A549 (cell line): ENCODE measurements at regions not wholly inside any gene's neighbourhood (a gene's known extent, or its start where the extent isn't known, plus 50 kb on each side); places are given as distances from the start of the nearest gene placed in this dataset.

Experiments
- ATAC-seq, 2 experiments: fragments of 200-7000 bp in 1 of 2; fragments of >200 bp in 1 of 2; cut with Nextera tagmentation in 1 of 2; cut with Tn5 transposase in 1 of 2; 3 replicates each; pipeline versions ENCODE4 v1.8.0 to v1.9.1; 2018 to 2020; ENCODE audit warnings: mild to moderate bottlenecking in 1 of 2, moderate library complexity in 1 of 2
- CTCF ChIA-PET: fragments of 300-600 bp; sonication (Branson Sonifier 250); formaldehyde crosslinking; extraction: SDS; loops from one replicate; lab custom pipeline; 2021; ENCODE audit warnings: antibody characterized with exemption, inconsistent platforms; lab: Yijun Ruan, JAX
- POLR2A ChIA-PET: fragments of 350-600 bp; formaldehyde crosslinking; extraction: SDS; loops from one replicate; lab custom pipeline; 2021; ENCODE audit warnings: antibody characterized with exemption, inconsistent platforms; lab: Yijun Ruan, JAX
- DNase-seq, 2 experiments: peaks; one replicate each; pipeline versions ENCODE4 v3.0.0 to v3.0.0-alpha.2; 2011 to 2016; ENCODE audit warnings: low read depth in 1 of 2, low spot score in 1 of 2
- FAIRE-seq: peaks from 2 replicates; lab custom pipeline; 2011; peaks lifted over from hg19 to GRCh38; lab: Jason Lieb, UNC
- H3K27ac ChIP-seq, 2 experiments: fragments of >200 bp; sonication (Bioruptor Twin); formaldehyde crosslinking; 3 replicates each; pipeline ENCODE4 v1.5.1; 2016 to 2017
- H3K4me1 ChIP-seq: fragments of >200 bp; sonication (Bioruptor Twin); formaldehyde crosslinking; 3 replicates; pipeline ENCODE4 v1.6.1; 2016
- H3K4me2 ChIP-seq: fragments of >200 bp; sonication (Bioruptor Twin); formaldehyde crosslinking; 3 replicates; pipeline ENCODE4 v1.6.1; 2016
- H3K4me3 ChIP-seq: fragments of >200 bp; sonication (Bioruptor Twin); formaldehyde crosslinking; 3 replicates; pipeline ENCODE4 v1.5.1; 2016
- H3K9me3 ChIP-seq: fragments of >200 bp; sonication (Bioruptor Twin); formaldehyde crosslinking; 3 replicates; pipeline ENCODE4 v1.6.1; 2016
- BHLHE40 ChIP-seq: IDR thresholded peaks from 2 replicates; pipeline ENCODE4 v1.6.1; 2012; ENCODE audit warnings: low read depth, low read length, inconsistent platforms
- CEBPB ChIP-seq, 2 experiments: fragments of >200 bp in 1 of 2; sonication (Bioruptor Twin) in 1 of 2; formaldehyde crosslinking in 1 of 2; IDR thresholded peaks; 2 replicates each; pipeline ENCODE4 v1.6.1; 2012 to 2016
- FOSB ChIP-seq: fragments of 250-450 bp; sonication (Bioruptor Pico); IDR thresholded peaks from 2 replicates; pipeline ENCODE4 v1.5.0; 2020; ENCODE audit warnings: mild to moderate bottlenecking, moderate library complexity
- GATA3 ChIP-seq: IDR thresholded peaks from 2 replicates; pipeline ENCODE4 v1.6.1; 2012; ENCODE audit warnings: borderline replicate concordance
- JUN ChIP-seq, 2 experiments: fragments of >200 bp; sonication (Bioruptor Twin); formaldehyde crosslinking; IDR thresholded peaks; 2 replicates in 1 of 2; 3 replicates in 1 of 2; pipeline ENCODE4 v1.6.1; 2016 to 2017
- KDM5A ChIP-seq: fragments of 200-600 bp; sonication (generic); IDR thresholded peaks from 2 replicates; pipeline ENCODE4 v1.6.1; 2016; ENCODE audit warnings: antibody characterized with exemption, mild to moderate bottlenecking
- MAFK ChIP-seq: fragments of 450-650 bp; IDR thresholded peaks from 2 replicates; pipeline ENCODE4 v1.6.1; 2014; ENCODE audit not compliant: partially characterized antibody
- MAZ ChIP-seq: fragments of 150-350 bp; IDR thresholded peaks from 2 replicates; pipeline ENCODE4 v1.6.1; 2014; ENCODE audit warnings: antibody characterized with exemption, low read depth, low read length, borderline replicate concordance
- NR3C1 ChIP-seq: fragments of >200 bp; sonication (Bioruptor Twin); formaldehyde crosslinking; IDR thresholded peaks from 3 replicates; pipeline ENCODE4 v1.6.1; 2017
- POLR2A ChIP-seq: IDR thresholded peaks from 2 replicates; pipeline ENCODE4 v1.6.1; 2012; ENCODE audit warnings: mild to moderate bottlenecking, low read length
- RAD21 ChIP-seq, 2 experiments: fragments of >200 bp in 1 of 2; sonication (Bioruptor Twin) in 1 of 2; formaldehyde crosslinking in 1 of 2; IDR thresholded peaks in 1 of 2; conservative IDR thresholded peaks in 1 of 2; 2 replicates in 1 of 2; 3 replicates in 1 of 2; pipeline ENCODE4 v1.6.1; 2012 to 2018; ENCODE audit warnings: inconsistent platforms in 1 of 2
- RFX5 ChIP-seq: fragments of 450-650 bp; IDR thresholded peaks from 2 replicates; pipeline ENCODE4 v1.7.1; 2014; ENCODE audit warnings: antibody characterized with exemption, mild to moderate bottlenecking, moderate library complexity
- SREBF2 ChIP-seq: fragments of 450-650 bp; IDR thresholded peaks from 2 replicates; pipeline ENCODE4 v1.6.1; 2014; ENCODE audit warnings: mild to moderate bottlenecking, moderate library complexity
- TP53 ChIP-seq: fragments of 250-450 bp; sonication (Bioruptor Pico); IDR thresholded peaks from 2 replicates; pipeline ENCODE4 v1.5.0; 2021; ENCODE audit warnings: mild to moderate bottlenecking, moderate library complexity
- ZNF302 ChIP-seq: fragments of 250-450 bp; sonication (Bioruptor Pico); IDR thresholded peaks from 2 replicates; pipeline ENCODE4 v1.9.0; 2021; ENCODE audit warnings: inconsistent platforms, mild to moderate bottlenecking, moderate library complexity
- WGBS: methylation state at CpG from one replicate; pipeline ENCODE4 v1.1.6; 2017; ENCODE audit errors: missing lambda C conversion rate; 5-methylcytosine and 5-hydroxymethylcytosine counted together
- TF ChIP-seq, protein P1 (sequence below): fragments of >200 bp; sonication (Bioruptor Twin); formaldehyde crosslinking; IDR thresholded peaks from 3 replicates; pipeline ENCODE4 v1.5.1; 2016
- TF ChIP-seq, protein P2 (sequence below): fragments of >200 bp; sonication (Bioruptor Twin); formaldehyde crosslinking; IDR thresholded peaks from 3 replicates; pipeline ENCODE4 v1.6.1; 2016
- TF ChIP-seq, protein P3 (sequence below): fragments of 250-450 bp; sonication (Bioruptor Pico); IDR thresholded peaks from 2 replicates; pipeline ENCODE4 v1.5.0; 2021; ENCODE audit warnings: mild to moderate bottlenecking, moderate library complexity, borderline replicate concordance
- TF ChIP-seq, protein P4 (sequence below): IDR thresholded peaks from 2 replicates; pipeline ENCODE4 v1.6.1; 2012

DNA sequence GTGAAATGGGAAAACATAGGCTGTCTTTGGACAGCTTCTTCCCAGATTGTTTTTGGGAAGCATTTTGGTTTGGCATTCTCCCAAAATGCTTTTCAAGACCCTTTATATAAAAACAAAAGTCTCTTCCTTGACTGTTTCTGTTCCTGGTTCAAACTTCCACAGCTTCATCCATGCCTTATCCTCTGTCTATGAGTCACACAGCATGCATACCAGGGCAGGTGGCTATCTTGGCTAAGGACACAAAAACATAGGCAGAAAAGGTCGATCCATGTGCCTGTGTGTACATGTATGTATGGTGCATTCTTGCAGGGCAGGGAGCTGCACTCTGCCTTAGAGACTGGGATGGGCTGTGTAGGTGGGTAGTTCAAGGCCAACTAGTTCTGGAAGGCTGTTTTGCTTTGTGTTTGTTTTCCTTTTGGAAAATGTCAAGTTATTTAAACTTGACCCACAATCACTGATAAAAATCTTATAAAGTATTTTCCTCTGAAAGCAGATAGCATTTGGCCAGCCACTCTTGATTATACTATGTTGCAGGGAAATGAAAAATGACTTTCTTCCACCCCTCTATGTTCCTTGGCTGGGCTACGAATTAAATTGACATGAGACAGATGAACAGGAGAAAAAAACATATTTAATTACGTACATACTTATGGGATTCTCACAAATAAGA lies 437.0 kb downstream of the SIPA1L2 start:
- H3K4me2 ChIP-seq, result no peak overlapping the region
- TF ChIP-seq RAD21 (conservative IDR thresholded peaks at IDR 0.05 in 1 of 2, IDR thresholded peaks at IDR 0.05 in 1 of 2) (no peak), RFX5 (no peak), KDM5A (no peak), MAZ (no peak), JUN (IDR thresholded peaks at IDR 0.05) (no peak), POLR2A (no peak), ZNF302 (no peak), MAFK (no peak), BHLHE40 (no peak), FOSB (CRISPR knock-in tag) (no peak)
- TF ChIP-seq, protein P1, sequence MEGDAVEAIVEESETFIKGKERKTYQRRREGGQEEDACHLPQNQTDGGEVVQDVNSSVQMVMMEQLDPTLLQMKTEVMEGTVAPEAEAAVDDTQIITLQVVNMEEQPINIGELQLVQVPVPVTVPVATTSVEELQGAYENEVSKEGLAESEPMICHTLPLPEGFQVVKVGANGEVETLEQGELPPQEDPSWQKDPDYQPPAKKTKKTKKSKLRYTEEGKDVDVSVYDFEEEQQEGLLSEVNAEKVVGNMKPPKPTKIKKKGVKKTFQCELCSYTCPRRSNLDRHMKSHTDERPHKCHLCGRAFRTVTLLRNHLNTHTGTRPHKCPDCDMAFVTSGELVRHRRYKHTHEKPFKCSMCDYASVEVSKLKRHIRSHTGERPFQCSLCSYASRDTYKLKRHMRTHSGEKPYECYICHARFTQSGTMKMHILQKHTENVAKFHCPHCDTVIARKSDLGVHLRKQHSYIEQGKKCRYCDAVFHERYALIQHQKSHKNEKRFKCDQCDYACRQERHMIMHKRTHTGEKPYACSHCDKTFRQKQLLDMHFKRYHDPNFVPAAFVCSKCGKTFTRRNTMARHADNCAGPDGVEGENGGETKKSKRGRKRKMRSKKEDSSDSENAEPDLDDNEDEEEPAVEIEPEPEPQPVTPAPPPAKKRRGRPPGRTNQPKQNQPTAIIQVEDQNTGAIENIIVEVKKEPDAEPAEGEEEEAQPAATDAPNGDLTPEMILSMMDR, result no peak
- DNase-seq, result no peak
- ChIA-PET POLR2A (no interaction called here), CTCF (interaction anchor here (1.2 kb wide), 1 partner anchor 12 kb away, joined by 4 read pairs; no protein-coding TSS in a partner anchor)
- H3K27ac ChIP-seq, result no peak overlapping the region
- H3K4me1 ChIP-seq, result peaks cover 6% of the 10 kb centered on the region; the same call in 2 of the 3 replicates
- ATAC-seq, result 0 out of 6 replicates have a peak, but pooled peaks of 1 of the 2 experiments have one; percentile 43
- no peak for FAIRE-seq
- 29% methylated on average over 3 of the region's 3 CpGs for WGBS
- H3K9me3 ChIP-seq, result no peaks in the 10 kb centered on the region
- H3K4me3 ChIP-seq, result no peak overlapping the region

DNA sequence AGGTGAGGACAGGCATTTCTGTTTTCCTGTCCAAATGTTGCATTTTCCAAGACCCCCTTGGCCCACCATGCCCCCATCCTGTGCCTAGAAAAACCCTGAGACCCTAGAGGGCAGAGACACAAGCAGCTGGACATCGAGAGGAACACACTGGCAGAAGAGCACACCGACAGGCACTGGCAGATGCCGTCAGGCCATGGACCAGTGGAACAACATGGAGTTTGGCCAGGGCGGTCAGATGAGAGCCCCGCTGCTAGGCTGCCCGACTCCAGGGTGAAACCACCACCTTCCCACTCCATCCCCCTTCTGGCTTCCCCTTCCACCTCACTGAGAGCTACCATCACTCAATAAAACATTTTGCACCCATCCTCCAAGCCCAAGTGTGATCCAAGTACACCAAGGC lies 438.4 kb downstream of the SIPA1L2 start:
- no peak overlapping the region for H3K27ac ChIP-seq
- 62% methylated on average over 6 of the region's 6 CpGs for WGBS
- TF ChIP-seq SREBF2 (no peak), GATA3 (no peak), CEBPB (IDR thresholded peaks at IDR 0.05) (no peak), NR3C1 (no peak), TP53 (no peak)
- TF ChIP-seq, protein P2, sequence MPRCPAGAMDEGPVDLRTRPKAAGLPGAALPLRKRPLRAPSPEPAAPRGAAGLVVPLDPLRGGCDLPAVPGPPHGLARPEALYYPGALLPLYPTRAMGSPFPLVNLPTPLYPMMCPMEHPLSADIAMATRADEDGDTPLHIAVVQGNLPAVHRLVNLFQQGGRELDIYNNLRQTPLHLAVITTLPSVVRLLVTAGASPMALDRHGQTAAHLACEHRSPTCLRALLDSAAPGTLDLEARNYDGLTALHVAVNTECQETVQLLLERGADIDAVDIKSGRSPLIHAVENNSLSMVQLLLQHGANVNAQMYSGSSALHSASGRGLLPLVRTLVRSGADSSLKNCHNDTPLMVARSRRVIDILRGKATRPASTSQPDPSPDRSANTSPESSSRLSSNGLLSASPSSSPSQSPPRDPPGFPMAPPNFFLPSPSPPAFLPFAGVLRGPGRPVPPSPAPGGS, result no peak
- TF ChIP-seq, protein P1, result no peak
- TF ChIP-seq, protein P3, sequence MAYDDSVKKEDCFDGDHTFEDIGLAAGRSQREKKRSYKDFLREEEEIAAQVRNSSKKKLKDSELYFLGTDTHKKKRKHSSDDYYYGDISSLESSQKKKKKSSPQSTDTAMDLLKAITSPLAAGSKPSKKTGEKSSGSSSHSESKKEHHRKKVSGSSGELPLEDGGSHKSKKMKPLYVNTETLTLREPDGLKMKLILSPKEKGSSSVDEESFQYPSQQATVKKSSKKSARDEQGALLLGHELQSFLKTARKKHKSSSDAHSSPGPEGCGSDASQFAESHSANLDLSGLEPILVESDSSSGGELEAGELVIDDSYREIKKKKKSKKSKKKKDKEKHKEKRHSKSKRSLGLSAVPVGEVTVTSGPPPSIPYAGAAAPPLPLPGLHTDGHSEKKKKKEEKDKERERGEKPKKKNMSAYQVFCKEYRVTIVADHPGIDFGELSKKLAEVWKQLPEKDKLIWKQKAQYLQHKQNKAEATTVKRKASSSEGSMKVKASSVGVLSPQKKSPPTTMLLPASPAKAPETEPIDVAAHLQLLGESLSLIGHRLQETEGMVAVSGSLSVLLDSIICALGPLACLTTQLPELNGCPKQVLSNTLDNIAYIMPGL, result no peak
- TF ChIP-seq, protein P4, sequence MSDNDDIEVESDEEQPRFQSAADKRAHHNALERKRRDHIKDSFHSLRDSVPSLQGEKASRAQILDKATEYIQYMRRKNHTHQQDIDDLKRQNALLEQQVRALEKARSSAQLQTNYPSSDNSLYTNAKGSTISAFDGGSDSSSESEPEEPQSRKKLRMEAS, result no peak
- no peak overlapping the region for H3K4me2 ChIP-seq
- H3K4me1 ChIP-seq, result peaks cover 6% of the 10 kb centered on the region; the same call in 2 of the 3 replicates
- FAIRE-seq (no peak), DNase-seq (no peak), ATAC-seq (no peak)
- ChIA-PET CTCF (interaction anchor here (1.1 to 1.5 kb wide), 2 partner anchors 19 to 28 kb away, joined by 3 read pairs; no protein-coding TSS in a partner anchor), POLR2A (no interaction called here)
- no peaks in the 10 kb centered on the region for H3K9me3 ChIP-seq
- H3K4me3 ChIP-seq, result no peak overlapping the region
